HCT116 (cell line): ENCODE measurements at regions not wholly inside any gene's neighbourhood (a gene's known extent, or its start where the extent isn't known, plus 50 kb on each side); places are given as distances from the start of the nearest gene placed in this dataset.

Experiments used
- ATAC-seq: fragments of 200-7000 bp; cut with Tn5 transposase; 2 replicates; pipeline ENCODE4 v1.9.1; 2020; ENCODE audit warnings: mild to moderate bottlenecking, moderate library complexity
- BruUV-seq: library from RNA; stranded (reverse); fragments of 400-500 nt; replicated peaks from 2 replicates; lab custom pipeline; 2021; lab: Mats Ljungman, UMichigan
- CTCF ChIA-PET: fragments of 300-600 bp; sonication (Branson Sonifier 250); formaldehyde crosslinking; loops from one replicate; lab custom pipeline; 2021; ENCODE audit warnings: antibody characterized with exemption; lab: Charles Lee
- POLR2A ChIA-PET: fragments of 300-600, 350-600 bp; sonication (Branson Sonifier 250); formaldehyde crosslinking; loops from one replicate; lab custom pipeline; 2021; ENCODE audit warnings: antibody characterized with exemption; lab: Charles Lee
- RAD21 ChIA-PET, 2 experiments: fragments of 300-600 bp; sonication (Branson Sonifier 250); formaldehyde crosslinking; loops; one replicate each; lab custom pipeline; 2023; ENCODE audit warnings: low total read pairs in 2 of 2; ENCODE audit not compliant: uncharacterized antibody in 2 of 2, unreplicated experiment in 2 of 2, low non-redundant PET in 1 of 2; lab: Charles Lee
- DNase-seq: peaks from one replicate; pipeline ENCODE4 v3.0.0-alpha.2; 2010; ENCODE audit warnings: low read depth, low spot score
- H2AFZ ChIP-seq: fragments of 200-600 bp; shearing (Covaris generic), sonication (generic); 2 replicates; pipeline ENCODE4 v1.6.1; 2017; ENCODE audit warnings: low read depth, mixed run types, mixed read lengths, antibody characterized with exemption, low read length; ENCODE audit not compliant: poor library complexity, severe bottlenecking
- H3K27ac ChIP-seq: 2 replicates; pipeline ENCODE4 v1.5.1; 2012; ENCODE audit warnings: low read depth, low read length
- H3K27me3 ChIP-seq: fragments of 200-600 bp; sonication (generic); 2 replicates; pipeline ENCODE4 v1.6.1; 2016; ENCODE audit warnings: mixed run types, low read length, mixed read lengths; ENCODE audit not compliant: insufficient read depth
- H3K36me3 ChIP-seq, 2 experiments: fragments of 200-500 bp in 1 of 2; fragments of 200-600 bp in 1 of 2; sonication (Bioruptor generic) in 1 of 2; sonication (generic) in 1 of 2; 2 replicates each; pipeline versions ENCODE4 v1.5.1 to v1.6.1; 2014 to 2016; ENCODE audit warnings: low read length in 2 of 2, inconsistent platforms in 1 of 2, mixed read lengths in 1 of 2, mixed run types in 1 of 2; ENCODE audit not compliant: insufficient read depth in 2 of 2, control insufficient read depth in 1 of 2
- H3K4me1 ChIP-seq, 2 experiments: fragments of 200-600 bp in 1 of 2; sonication (generic) in 1 of 2; 2 replicates each; pipeline versions ENCODE4 v1.5.1 to v1.6.1; 2012 to 2017; ENCODE audit warnings: low read length in 2 of 2, inconsistent platforms in 1 of 2, mild to moderate bottlenecking in 1 of 2, mixed read lengths in 1 of 2, mixed run types in 1 of 2, moderate library complexity in 1 of 2; ENCODE audit not compliant: insufficient read depth in 2 of 2, control insufficient read depth in 1 of 2
- H3K4me2 ChIP-seq: fragments of 200-600 bp; sonication (generic); 2 replicates; pipeline ENCODE4 v1.6.1; 2017; ENCODE audit warnings: mixed run types, low read length, mixed read lengths
- H3K4me3 ChIP-seq, 2 experiments: fragments of 200-600 bp in 1 of 2; sonication (generic) in 1 of 2; replicated peaks in 1 of 2; 2 replicates each; pipeline ENCODE4 v1.5.1; 2011 to 2016; ENCODE audit warnings: low read length in 2 of 2, control low read depth in 1 of 2, low read depth in 1 of 2, mild to moderate bottlenecking in 1 of 2, mixed read lengths in 1 of 2, mixed run types in 1 of 2
- H3K79me2 ChIP-seq: fragments of 200-600 bp; sonication (generic); 2 replicates; pipeline ENCODE4 v1.6.1; 2017; ENCODE audit warnings: mild to moderate bottlenecking, mixed run types, low read length, moderate library complexity, mixed read lengths; ENCODE audit not compliant: insufficient read depth
- H3K9ac ChIP-seq: fragments of 200-600 bp; sonication (generic); 2 replicates; pipeline ENCODE4 v1.6.1; 2016; ENCODE audit warnings: low read length, mixed read lengths
- H3K9me2 ChIP-seq: fragments of 200-600 bp; sonication (generic), shearing (Covaris generic); 2 replicates; pipeline ENCODE4 v1.6.1; 2017; ENCODE audit warnings: mixed run types, mild to moderate bottlenecking, moderate library complexity; ENCODE audit not compliant: insufficient read depth
- H3K9me3 ChIP-seq, 2 experiments: fragments of 200-500 bp in 1 of 2; fragments of 200-600 bp in 1 of 2; sonication (Bioruptor generic) in 1 of 2; sonication (generic) in 1 of 2; 2 replicates each; pipeline ENCODE4 v1.6.1; 2014 to 2017; ENCODE audit warnings: low read length in 2 of 2, mixed read lengths in 2 of 2, inconsistent platforms in 1 of 2, low read depth in 1 of 2, mild to moderate bottlenecking in 1 of 2, mixed run types in 1 of 2, moderate library complexity in 1 of 2; ENCODE audit not compliant: control insufficient read depth in 1 of 2, insufficient read depth in 1 of 2
- H4K20me1 ChIP-seq: fragments of 200-600 bp; sonication (generic), shearing (Covaris generic); 2 replicates; pipeline ENCODE4 v1.6.1; 2017; ENCODE audit warnings: mixed run types, mild to moderate bottlenecking, moderate library complexity; ENCODE audit not compliant: insufficient read depth
- CBX3 ChIP-seq: IDR thresholded peaks from 2 replicates; pipeline ENCODE4 v1.6.1; 2012; ENCODE audit warnings: low read depth
- CEBPB ChIP-seq: IDR thresholded peaks from 2 replicates; pipeline ENCODE4 v1.6.1; 2012; ENCODE audit warnings: low read depth
- EGR1 ChIP-seq: IDR thresholded peaks from 2 replicates; pipeline ENCODE4 v1.6.1; 2012; ENCODE audit warnings: low read depth
- ELF1 ChIP-seq: IDR thresholded peaks from 2 replicates; pipeline ENCODE4 v1.6.1; 2012; ENCODE audit warnings: low read depth, borderline replicate concordance
- EZH2phosphoT487 ChIP-seq: fragments of 200-600 bp; IDR thresholded peaks from 2 replicates; pipeline ENCODE4 v1.6.1; 2018; ENCODE audit warnings: antibody characterized with exemption, borderline replicate concordance
- JUND ChIP-seq: IDR thresholded peaks from 2 replicates; pipeline ENCODE4 v1.6.1; 2012
- MAX ChIP-seq: IDR thresholded peaks from 2 replicates; pipeline ENCODE4 v1.6.1; 2012
- POLR2A ChIP-seq: IDR thresholded peaks from 2 replicates; pipeline ENCODE4 v1.7.0; 2011; ENCODE audit warnings: borderline replicate concordance; ENCODE audit not compliant: insufficient read depth, insufficient read length; ENCODE audit errors: extremely low read depth
- REST ChIP-seq: IDR thresholded peaks from 2 replicates; pipeline ENCODE4 v1.6.1; 2012; ENCODE audit warnings: low read depth
- SP1 ChIP-seq: IDR thresholded peaks from 2 replicates; pipeline ENCODE4 v1.6.1; 2012; ENCODE audit warnings: low read depth
- YY1 ChIP-seq: IDR thresholded peaks from 2 replicates; pipeline ENCODE4 v1.6.1; 2011; ENCODE audit warnings: low read length, low read depth, moderate library complexity, mild to moderate bottlenecking; ENCODE audit not compliant: insufficient replicate concordance; ENCODE audit errors: extremely low read depth
- ZBTB33 ChIP-seq: IDR thresholded peaks from 2 replicates; pipeline ENCODE4 v1.6.1; 2011; ENCODE audit warnings: mild to moderate bottlenecking, low read length, moderate library complexity; ENCODE audit not compliant: insufficient replicate concordance; ENCODE audit errors: extremely low read depth
- ZNF274 ChIP-seq: fragments of 200-500 bp; sonication (Bioruptor generic); IDR thresholded peaks from 2 replicates; pipeline ENCODE4 v1.6.1; 2014; ENCODE audit warnings: mild to moderate bottlenecking, low read depth, low read length, inconsistent platforms
- intact Hi-C: fragments of 100-400 bp; cut with micrococcal nuclease; formaldehyde crosslinking; loops from 2 replicates; pipeline ENCODE4 v1.10.0; 2022

- H3K27ac ChIP-seq: no peak overlapping the region
- CTCF ChIA-PET: no interaction called here
- no TSS peak for BruUV-seq
- POLR2A ChIA-PET: no interaction called here
- H3K27me3 ChIP-seq: no peaks in the 10 kb centered on the region
- H3K36me3 ChIP-seq: no peaks in the 10 kb centered on the region
- no peak for TF ChIP-seq MAX
- no peak for TF ChIP-seq YY1
- no peak for TF ChIP-seq POLR2A
- TF ChIP-seq JUND: no peak
- no peak for TF ChIP-seq EZH2phosphoT487
- TF ChIP-seq SP1: no peak
- no peak for TF ChIP-seq ZBTB33
- TF ChIP-seq EGR1: no peak
- no peak for TF ChIP-seq ZNF274
- no peak for TF ChIP-seq REST
- no peak for TF ChIP-seq CEBPB
- no peak for TF ChIP-seq ELF1
- TF ChIP-seq CBX3: no peak
- TF ChIP-seq, all 23 proteins: peak for 0
- H3K9me2 ChIP-seq: no peaks in the 10 kb centered on the region
- no peaks in the 10 kb centered on the region for H4K20me1 ChIP-seq
- no peak for ATAC-seq
- H3K9ac ChIP-seq: no peak overlapping the region
- no peak overlapping the region for H3K4me3 ChIP-seq
- H3K4me2 ChIP-seq: no peak overlapping the region
- DNase-seq: no peak
- intact Hi-C loops: no loop called here
- peaks cover 0 to 21% of the 10 kb centered on the region in 2 experiments; a peak in 2 of 4 replicates for H3K4me1 ChIP-seq
- RAD21 ChIA-PET: no interaction called here
- H3K9me3 ChIP-seq: no peaks in the 10 kb centered on the region
- no peaks in the 10 kb centered on the region for H3K79me2 ChIP-seq
- no peak overlapping the region for H2AFZ ChIP-seq
Measured at GRCh38 chr9:20002011-20002410, 213.2 kb upstream of the SLC24A2 start.
